Ishikawa (cell line): ENCODE measurements at regions not wholly inside any gene's neighbourhood (a gene's known extent, or its start where the extent isn't known, plus 50 kb on each side); places are given as distances from the start of the nearest gene placed in this dataset.

Experiments
- CREB1 ChIP-seq: IDR thresholded peaks from 2 replicates; pipeline ENCODE4 v1.6.1; 2012; ENCODE audit warnings: low read depth
- EGR1 ChIP-seq: IDR thresholded peaks from 2 replicates; pipeline ENCODE4 v1.6.1; 2012
- EP300 ChIP-seq: IDR thresholded peaks from 2 replicates; pipeline ENCODE4 v1.6.1; 2012; ENCODE audit warnings: borderline replicate concordance
- MAX ChIP-seq: IDR thresholded peaks from 2 replicates; pipeline ENCODE4 v1.6.1; 2012
- NFIC ChIP-seq: IDR thresholded peaks from 2 replicates; pipeline ENCODE4 v1.6.1; 2012
- REST ChIP-seq: IDR thresholded peaks from 2 replicates; pipeline ENCODE4 v1.6.1; 2012; ENCODE audit warnings: low read depth, mild to moderate bottlenecking
- ZBTB7A ChIP-seq: IDR thresholded peaks from 2 replicates; pipeline ENCODE4 v1.6.1; 2012; ENCODE audit warnings: low read depth

GRCh38 chrX:131671735-131672134 is 127.9 kb downstream of the OR13H1 start:
- TF ChIP-seq REST (no peak), CREB1 (no peak), EP300 (no peak), NFIC (no peak), MAX (no peak), EGR1 (no peak), ZBTB7A (no peak)
